GM12878 (cell line): ENCODE measurements at regions not wholly inside any gene's neighbourhood (a gene's known extent, or its start where the extent isn't known, plus 50 kb on each side); places are given as distances from the start of the nearest gene placed in this dataset.

ENCODE experiments used
- CBX5 ChIP-seq: sonication (generic); IDR thresholded peaks from 2 replicates; pipeline ENCODE4 v1.6.1; 2016; ENCODE audit warnings: low read depth, moderate library complexity, mild to moderate bottlenecking, inconsistent platforms
- CEBPB ChIP-seq, 2 experiments: fragments of 150-350 bp in 1 of 2; IDR thresholded peaks; 2 replicates each; pipeline ENCODE4 v1.6.1; 2012 to 2014; ENCODE audit warnings: low read depth in 2 of 2, low read length in 2 of 2, borderline replicate concordance in 1 of 2, inconsistent platforms in 1 of 2
- EZH2 ChIP-seq: IDR thresholded peaks from 2 replicates; pipeline ENCODE4 v1.6.1; 2012; ENCODE audit warnings: low read depth, mild to moderate bottlenecking, control low read depth, inconsistent platforms, low read length, borderline replicate concordance; ENCODE audit not compliant: control insufficient read depth
- GABPA ChIP-seq: IDR thresholded peaks from 2 replicates; pipeline ENCODE4 v1.6.1; 2014; ENCODE audit warnings: antibody characterized with exemption, low read depth, mild to moderate bottlenecking, inconsistent platforms
- PAX8 ChIP-seq: fragments of 450-650 bp; IDR thresholded peaks from 2 replicates; pipeline ENCODE4 v1.6.1; 2017; ENCODE audit warnings: mild to moderate bottlenecking, moderate library complexity
- POLR2A ChIP-seq: IDR thresholded peaks from 2 replicates; pipeline ENCODE4 v1.6.1; 2011; ENCODE audit warnings: low read depth, mild to moderate bottlenecking, low read length
- YY1 ChIP-seq: IDR thresholded peaks from 2 replicates; pipeline ENCODE4 v1.6.1; 2011; ENCODE audit warnings: low read depth, mild to moderate bottlenecking, low read length
- ZBED1 ChIP-seq: IDR thresholded peaks from 2 replicates; pipeline ENCODE4 v1.6.1; 2016; ENCODE audit warnings: borderline replicate concordance
- ZNF274 ChIP-seq: IDR thresholded peaks from one replicate; pipeline ENCODE4 v1.8.0; 2011; ENCODE audit not compliant: insufficient read length, insufficient read depth
- TF ChIP-seq, protein P1 (sequence below), 3 experiments: IDR thresholded peaks in 2 of 3; conservative IDR thresholded peaks in 1 of 3; 2 replicates each; pipeline ENCODE4 v1.5.1; 2011; ENCODE audit warnings: low read depth in 3 of 3, low read length in 3 of 3, mild to moderate bottlenecking in 3 of 3, control low read depth in 2 of 3, moderate library complexity in 2 of 3, inconsistent platforms in 1 of 3, mixed read lengths in 1 of 3; ENCODE audit not compliant: control insufficient read depth in 2 of 3, insufficient read depth in 1 of 3; ENCODE audit errors: extremely low read depth in 1 of 3
- TF ChIP-seq, protein P2 (sequence below): IDR thresholded peaks from 2 replicates; pipeline ENCODE4 v1.6.1; 2012; ENCODE audit warnings: mild to moderate bottlenecking, low read depth, low read length

DNA sequence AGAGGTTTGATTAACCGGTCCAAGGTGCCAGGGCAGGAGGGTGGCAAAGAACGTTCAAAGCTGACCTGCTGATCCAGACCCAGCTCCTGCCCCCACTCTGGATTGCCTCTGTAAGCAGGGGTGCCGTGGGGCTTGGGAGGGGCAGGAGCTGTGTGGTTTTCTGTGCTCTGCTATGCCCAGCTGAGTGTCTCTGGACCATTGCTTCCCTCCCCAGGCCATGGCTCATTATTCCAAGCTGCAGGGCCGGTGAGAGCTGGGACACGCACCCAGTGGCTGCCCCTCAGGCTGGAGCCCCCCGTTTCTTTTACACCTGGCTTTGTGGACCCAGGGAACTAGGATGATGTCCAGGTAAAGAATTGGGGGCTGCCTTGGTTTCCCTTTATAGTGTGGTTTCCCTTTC is 238.4 kb upstream of the HS6ST1 start:
- no peak for TF ChIP-seq CBX5
- no peak for TF ChIP-seq EZH2
- TF ChIP-seq GABPA: no peak
- TF ChIP-seq, protein P1, sequence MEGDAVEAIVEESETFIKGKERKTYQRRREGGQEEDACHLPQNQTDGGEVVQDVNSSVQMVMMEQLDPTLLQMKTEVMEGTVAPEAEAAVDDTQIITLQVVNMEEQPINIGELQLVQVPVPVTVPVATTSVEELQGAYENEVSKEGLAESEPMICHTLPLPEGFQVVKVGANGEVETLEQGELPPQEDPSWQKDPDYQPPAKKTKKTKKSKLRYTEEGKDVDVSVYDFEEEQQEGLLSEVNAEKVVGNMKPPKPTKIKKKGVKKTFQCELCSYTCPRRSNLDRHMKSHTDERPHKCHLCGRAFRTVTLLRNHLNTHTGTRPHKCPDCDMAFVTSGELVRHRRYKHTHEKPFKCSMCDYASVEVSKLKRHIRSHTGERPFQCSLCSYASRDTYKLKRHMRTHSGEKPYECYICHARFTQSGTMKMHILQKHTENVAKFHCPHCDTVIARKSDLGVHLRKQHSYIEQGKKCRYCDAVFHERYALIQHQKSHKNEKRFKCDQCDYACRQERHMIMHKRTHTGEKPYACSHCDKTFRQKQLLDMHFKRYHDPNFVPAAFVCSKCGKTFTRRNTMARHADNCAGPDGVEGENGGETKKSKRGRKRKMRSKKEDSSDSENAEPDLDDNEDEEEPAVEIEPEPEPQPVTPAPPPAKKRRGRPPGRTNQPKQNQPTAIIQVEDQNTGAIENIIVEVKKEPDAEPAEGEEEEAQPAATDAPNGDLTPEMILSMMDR (IDR thresholded peaks at IDR 0.05 in 2 of 3, conservative IDR thresholded peaks at IDR 0.05 in 1 of 3; ENCODE audit: control insufficient read depth in 2 of 3, extremely low read depth in 1 of 3, insufficient read depth in 1 of 3, low read depth in 3 of 3, low read length in 3 of 3): no peak
- TF ChIP-seq, protein P2, sequence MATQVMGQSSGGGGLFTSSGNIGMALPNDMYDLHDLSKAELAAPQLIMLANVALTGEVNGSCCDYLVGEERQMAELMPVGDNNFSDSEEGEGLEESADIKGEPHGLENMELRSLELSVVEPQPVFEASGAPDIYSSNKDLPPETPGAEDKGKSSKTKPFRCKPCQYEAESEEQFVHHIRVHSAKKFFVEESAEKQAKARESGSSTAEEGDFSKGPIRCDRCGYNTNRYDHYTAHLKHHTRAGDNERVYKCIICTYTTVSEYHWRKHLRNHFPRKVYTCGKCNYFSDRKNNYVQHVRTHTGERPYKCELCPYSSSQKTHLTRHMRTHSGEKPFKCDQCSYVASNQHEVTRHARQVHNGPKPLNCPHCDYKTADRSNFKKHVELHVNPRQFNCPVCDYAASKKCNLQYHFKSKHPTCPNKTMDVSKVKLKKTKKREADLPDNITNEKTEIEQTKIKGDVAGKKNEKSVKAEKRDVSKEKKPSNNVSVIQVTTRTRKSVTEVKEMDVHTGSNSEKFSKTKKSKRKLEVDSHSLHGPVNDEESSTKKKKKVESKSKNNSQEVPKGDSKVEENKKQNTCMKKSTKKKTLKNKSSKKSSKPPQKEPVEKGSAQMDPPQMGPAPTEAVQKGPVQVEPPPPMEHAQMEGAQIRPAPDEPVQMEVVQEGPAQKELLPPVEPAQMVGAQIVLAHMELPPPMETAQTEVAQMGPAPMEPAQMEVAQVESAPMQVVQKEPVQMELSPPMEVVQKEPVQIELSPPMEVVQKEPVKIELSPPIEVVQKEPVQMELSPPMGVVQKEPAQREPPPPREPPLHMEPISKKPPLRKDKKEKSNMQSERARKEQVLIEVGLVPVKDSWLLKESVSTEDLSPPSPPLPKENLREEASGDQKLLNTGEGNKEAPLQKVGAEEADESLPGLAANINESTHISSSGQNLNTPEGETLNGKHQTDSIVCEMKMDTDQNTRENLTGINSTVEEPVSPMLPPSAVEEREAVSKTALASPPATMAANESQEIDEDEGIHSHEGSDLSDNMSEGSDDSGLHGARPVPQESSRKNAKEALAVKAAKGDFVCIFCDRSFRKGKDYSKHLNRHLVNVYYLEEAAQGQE: no peak
- no peak for TF ChIP-seq YY1
- no peak for TF ChIP-seq ZNF274
- TF ChIP-seq POLR2A: no peak
- no peak for TF ChIP-seq ZBED1
- TF ChIP-seq PAX8: no peak
- no peak for TF ChIP-seq CEBPB (IDR thresholded peaks at IDR 0.05; ENCODE audit: borderline replicate concordance in 1 of 2, low read depth in 2 of 2, low read length in 2 of 2)
